GM12892 (cell line): ENCODE measurements at regions not wholly inside any gene's neighbourhood (a gene's known extent, or its start where the extent isn't known, plus 50 kb on each side); places are given as distances from the start of the nearest gene placed in this dataset.

Source experiments
- POLR2A ChIP-seq: IDR thresholded peaks from 2 replicates; pipeline ENCODE4 v1.6.1; 2011; ENCODE audit warnings: low read depth, low read length, control low read depth
- POLR2AphosphoS5 ChIP-seq: IDR thresholded peaks from 2 replicates; pipeline ENCODE4 v1.6.1; 2011; ENCODE audit warnings: low read depth, low read length, control low read depth

DNA sequence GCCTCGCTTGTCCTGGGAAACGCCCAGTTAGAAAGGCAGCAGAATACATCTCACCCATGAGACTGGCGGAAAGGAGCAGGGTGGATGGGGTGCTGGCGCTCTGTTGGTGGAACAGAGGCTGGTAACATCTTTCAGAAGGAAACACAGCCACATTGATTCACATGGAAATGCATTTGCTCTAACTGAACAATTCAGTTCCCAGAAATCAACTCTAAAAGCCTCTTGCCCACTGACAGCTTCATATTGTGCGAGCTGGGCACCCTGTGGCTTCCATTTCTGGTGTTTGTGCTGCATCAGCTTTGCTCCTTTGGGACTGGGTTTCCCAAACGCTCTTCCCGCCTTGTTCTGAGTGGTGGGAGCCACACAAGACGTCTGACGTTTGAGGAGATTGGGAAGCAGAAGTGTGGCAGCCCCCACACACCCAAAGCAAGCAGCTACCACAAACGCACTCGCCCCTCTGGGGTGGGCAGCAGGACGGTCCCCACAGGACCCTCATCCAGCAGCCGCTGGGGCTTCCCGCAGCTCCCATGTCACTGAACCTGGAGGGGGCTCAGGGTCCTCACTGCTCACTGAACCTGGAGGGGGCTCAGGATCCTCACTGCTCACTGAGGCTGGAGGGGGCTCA is 229.5 kb downstream of the ERMARD start:
- no peak for TF ChIP-seq POLR2A
- TF ChIP-seq POLR2AphosphoS5, result no peak
